HEK293 (cell line): ENCODE measurements at regions not wholly inside any gene's neighbourhood (a gene's known extent, or its start where the extent isn't known, plus 50 kb on each side); places are given as distances from the start of the nearest gene placed in this dataset.

Experiments used
- CTCF ChIA-PET: fragments of 350-600 bp; formaldehyde crosslinking; extraction: SDS; loops from one replicate; lab custom pipeline; 2021; ENCODE audit warnings: antibody characterized with exemption; lab: Yijun Ruan, JAX
- POLR2A ChIA-PET: fragments of 300-600 bp; formaldehyde crosslinking; extraction: SDS; loops from one replicate; lab custom pipeline; 2020; ENCODE audit warnings: antibody characterized with exemption, inconsistent platforms; lab: Yijun Ruan, JAX
- H3K27ac ChIP-seq: fragments of 200-500 bp; sonication (Bioruptor generic); 2 replicates; pipeline ENCODE4 v1.5.1; 2014; ENCODE audit warnings: low read depth, low read length, control low read depth, inconsistent platforms; ENCODE audit errors: extremely low read depth
- H3K36me3 ChIP-seq, 2 experiments: fragments of 200-500 bp in 1 of 2; sonication (Bioruptor generic) in 1 of 2; 1 replicate in 1 of 2; 2 replicates in 1 of 2; pipeline ENCODE4 v1.5.1; 2014 to 2017; ENCODE audit warnings: inconsistent platforms in 2 of 2, low read length in 2 of 2; ENCODE audit not compliant: control insufficient read depth in 2 of 2, insufficient read depth in 1 of 2
- H3K4me1 ChIP-seq: fragments of 200-500 bp; sonication (Bioruptor generic); 2 replicates; pipeline ENCODE4 v1.5.1; 2014; ENCODE audit warnings: mild to moderate bottlenecking, low read length, inconsistent platforms; ENCODE audit not compliant: control insufficient read depth, insufficient read depth
- H3K4me3 ChIP-seq: 2 replicates; pipeline ENCODE4 v1.5.1; 2011; ENCODE audit warnings: low read depth, mild to moderate bottlenecking, control low read depth, low read length, moderate library complexity
- H3K9me3 ChIP-seq: fragments of 200-500 bp; sonication (Bioruptor generic); 2 replicates; pipeline ENCODE4 v1.5.1; 2014; ENCODE audit warnings: low read depth, low read length, inconsistent platforms; ENCODE audit not compliant: control insufficient read depth, insufficient read depth
- CTCF ChIP-seq: fragments of 450-650 bp; formaldehyde crosslinking; IDR thresholded peaks from 2 replicates; pipeline ENCODE4 v1.5.1; 2016; ENCODE audit warnings: missing biosample characterization, missing genetic modification characterization
- ELK4 ChIP-seq: IDR thresholded peaks from 2 replicates; pipeline ENCODE4 v1.6.1; 2011; ENCODE audit warnings: mild to moderate bottlenecking, low read depth, low read length, borderline replicate concordance
- HOXA7 ChIP-seq: sonication (generic); formaldehyde crosslinking; IDR thresholded peaks from 2 replicates; pipeline ENCODE4 v1.8.1; 2022; ENCODE audit warnings: missing genetic modification reagents, borderline replicate concordance
- OSR2 ChIP-seq: fragments of 450-650 bp; formaldehyde crosslinking; IDR thresholded peaks from 2 replicates; pipeline ENCODE4 v1.5.1; 2016; ENCODE audit warnings: missing biosample characterization, missing genetic modification characterization
- SCRT1 ChIP-seq: fragments of 450-650 bp; formaldehyde crosslinking; IDR thresholded peaks from 2 replicates; pipeline ENCODE4 v1.5.1; 2016; ENCODE audit warnings: missing biosample characterization, missing genetic modification characterization, borderline replicate concordance
- TCF7L2 ChIP-seq: IDR thresholded peaks from 2 replicates; pipeline ENCODE4 v1.6.1; 2011; ENCODE audit warnings: low read depth, mild to moderate bottlenecking, inconsistent platforms, low read length, moderate library complexity, borderline replicate concordance
- ZBTB6 ChIP-seq: fragments of 450-650 bp; formaldehyde crosslinking; IDR thresholded peaks from 2 replicates; pipeline ENCODE4 v1.5.1; 2017; ENCODE audit warnings: missing biosample characterization, missing genetic modification characterization
- ZEB2 ChIP-seq: fragments of 450-650 bp; formaldehyde crosslinking; IDR thresholded peaks from 2 replicates; pipeline ENCODE4 v1.5.1; 2016; ENCODE audit warnings: missing biosample characterization, missing genetic modification characterization
- ZNF10 ChIP-seq: fragments of 450-650 bp; formaldehyde crosslinking; IDR thresholded peaks from 2 replicates; pipeline ENCODE4 v1.5.1; 2017; ENCODE audit warnings: missing biosample characterization, missing genetic modification characterization
- ZNF174 ChIP-seq: fragments of 450-650 bp; formaldehyde crosslinking; IDR thresholded peaks from 2 replicates; pipeline ENCODE4 v1.5.0; 2017; ENCODE audit warnings: missing biosample characterization, mild to moderate bottlenecking, missing genetic modification characterization
- ZNF24 ChIP-seq: fragments of 450-650 bp; formaldehyde crosslinking; IDR thresholded peaks from 2 replicates; pipeline ENCODE4 v1.5.1; 2016; ENCODE audit warnings: missing biosample characterization, missing genetic modification characterization
- ZNF394 ChIP-seq: fragments of 450-650 bp; formaldehyde crosslinking; IDR thresholded peaks from 2 replicates; pipeline ENCODE4 v1.5.1; 2016; ENCODE audit warnings: missing biosample characterization, missing genetic modification characterization, mild to moderate bottlenecking, moderate library complexity, borderline replicate concordance
- ZNF585B ChIP-seq: fragments of 450-650 bp; formaldehyde crosslinking; IDR thresholded peaks from 2 replicates; pipeline ENCODE4 v1.5.1; 2016; ENCODE audit warnings: missing biosample characterization, missing genetic modification characterization
- TF ChIP-seq, protein P1 (sequence below): fragments of 450-650 bp; formaldehyde crosslinking; IDR thresholded peaks from 2 replicates; pipeline ENCODE4 v1.5.1; 2016; ENCODE audit warnings: missing biosample characterization, missing genetic modification characterization, low read depth
- TF ChIP-seq, protein P2 (sequence below): fragments of 450-650 bp; formaldehyde crosslinking; IDR thresholded peaks from 2 replicates; pipeline ENCODE4 v1.5.1; 2016; ENCODE audit warnings: missing biosample characterization, missing genetic modification characterization
- TF ChIP-seq, protein P3 (sequence below): fragments of 450-650 bp; formaldehyde crosslinking; IDR thresholded peaks from 2 replicates; pipeline ENCODE4 v1.5.1; 2016; ENCODE audit warnings: missing biosample characterization, missing genetic modification characterization
- TF ChIP-seq, protein P4 (sequence below): fragments of 450-650 bp; formaldehyde crosslinking; IDR thresholded peaks from 2 replicates; pipeline ENCODE4 v1.5.1; 2016; ENCODE audit warnings: missing biosample characterization, missing genetic modification characterization
- TF ChIP-seq, protein P5 (sequence below): fragments of 450-650 bp; formaldehyde crosslinking; IDR thresholded peaks from 2 replicates; pipeline ENCODE4 v1.5.1; 2016; ENCODE audit warnings: missing biosample characterization, missing genetic modification characterization, borderline replicate concordance

- Histone ChIP-seq H3K9me3 (no peaks in the 10 kb centered on the region), H3K36me3 (no peaks in the 10 kb centered on the region), H3K4me3 (no peak overlapping the region), H3K27ac (no peak overlapping the region), H3K4me1 (no peaks in the 10 kb centered on the region)
- CTCF ChIA-PET, result no interaction called here
- POLR2A ChIA-PET, result no interaction called here
- TF ChIP-seq ZNF24 (tag by site-specific recombination) (no peak), ZNF174 (no peak), ZNF394 (tag by site-specific recombination) (no peak), TCF7L2 (no peak), ZBTB6 (tag by site-specific recombination) (no peak), HOXA7 (CRISPR knock-in tag) (no peak), ZNF10 (tag by site-specific recombination) (no peak), SCRT1 (tag by site-specific recombination) (no peak), OSR2 (tag by site-specific recombination) (no peak), ZEB2 (tag by site-specific recombination) (no peak), ZNF585B (tag by site-specific recombination) (no peak), ELK4 (no peak), CTCF (tag by site-specific recombination) (no peak)
- TF ChIP-seq, protein P1, sequence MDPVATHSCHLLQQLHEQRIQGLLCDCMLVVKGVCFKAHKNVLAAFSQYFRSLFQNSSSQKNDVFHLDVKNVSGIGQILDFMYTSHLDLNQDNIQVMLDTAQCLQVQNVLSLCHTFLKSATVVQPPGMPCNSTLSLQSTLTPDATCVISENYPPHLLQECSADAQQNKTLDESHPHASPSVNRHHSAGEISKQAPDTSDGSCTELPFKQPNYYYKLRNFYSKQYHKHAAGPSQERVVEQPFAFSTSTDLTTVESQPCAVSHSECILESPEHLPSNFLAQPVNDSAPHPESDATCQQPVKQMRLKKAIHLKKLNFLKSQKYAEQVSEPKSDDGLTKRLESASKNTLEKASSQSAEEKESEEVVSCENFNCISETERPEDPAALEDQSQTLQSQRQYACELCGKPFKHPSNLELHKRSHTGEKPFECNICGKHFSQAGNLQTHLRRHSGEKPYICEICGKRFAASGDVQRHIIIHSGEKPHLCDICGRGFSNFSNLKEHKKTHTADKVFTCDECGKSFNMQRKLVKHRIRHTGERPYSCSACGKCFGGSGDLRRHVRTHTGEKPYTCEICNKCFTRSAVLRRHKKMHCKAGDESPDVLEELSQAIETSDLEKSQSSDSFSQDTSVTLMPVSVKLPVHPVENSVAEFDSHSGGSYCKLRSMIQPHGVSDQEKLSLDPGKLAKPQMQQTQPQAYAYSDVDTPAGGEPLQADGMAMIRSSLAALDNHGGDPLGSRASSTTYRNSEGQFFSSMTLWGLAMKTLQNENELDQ, result no peak
- TF ChIP-seq, protein P2, sequence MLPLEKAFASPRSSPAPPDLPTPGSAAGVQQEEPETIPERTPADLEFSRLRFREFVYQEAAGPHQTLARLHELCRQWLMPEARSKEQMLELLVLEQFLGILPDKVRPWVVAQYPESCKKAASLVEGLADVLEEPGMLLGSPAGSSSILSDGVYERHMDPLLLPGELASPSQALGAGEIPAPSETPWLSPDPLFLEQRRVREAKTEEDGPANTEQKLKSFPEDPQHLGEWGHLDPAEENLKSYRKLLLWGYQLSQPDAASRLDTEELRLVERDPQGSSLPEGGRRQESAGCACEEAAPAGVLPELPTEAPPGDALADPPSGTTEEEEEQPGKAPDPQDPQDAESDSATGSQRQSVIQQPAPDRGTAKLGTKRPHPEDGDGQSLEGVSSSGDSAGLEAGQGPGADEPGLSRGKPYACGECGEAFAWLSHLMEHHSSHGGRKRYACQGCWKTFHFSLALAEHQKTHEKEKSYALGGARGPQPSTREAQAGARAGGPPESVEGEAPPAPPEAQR (tag by site-specific recombination), result no peak
- TF ChIP-seq, protein P3, sequence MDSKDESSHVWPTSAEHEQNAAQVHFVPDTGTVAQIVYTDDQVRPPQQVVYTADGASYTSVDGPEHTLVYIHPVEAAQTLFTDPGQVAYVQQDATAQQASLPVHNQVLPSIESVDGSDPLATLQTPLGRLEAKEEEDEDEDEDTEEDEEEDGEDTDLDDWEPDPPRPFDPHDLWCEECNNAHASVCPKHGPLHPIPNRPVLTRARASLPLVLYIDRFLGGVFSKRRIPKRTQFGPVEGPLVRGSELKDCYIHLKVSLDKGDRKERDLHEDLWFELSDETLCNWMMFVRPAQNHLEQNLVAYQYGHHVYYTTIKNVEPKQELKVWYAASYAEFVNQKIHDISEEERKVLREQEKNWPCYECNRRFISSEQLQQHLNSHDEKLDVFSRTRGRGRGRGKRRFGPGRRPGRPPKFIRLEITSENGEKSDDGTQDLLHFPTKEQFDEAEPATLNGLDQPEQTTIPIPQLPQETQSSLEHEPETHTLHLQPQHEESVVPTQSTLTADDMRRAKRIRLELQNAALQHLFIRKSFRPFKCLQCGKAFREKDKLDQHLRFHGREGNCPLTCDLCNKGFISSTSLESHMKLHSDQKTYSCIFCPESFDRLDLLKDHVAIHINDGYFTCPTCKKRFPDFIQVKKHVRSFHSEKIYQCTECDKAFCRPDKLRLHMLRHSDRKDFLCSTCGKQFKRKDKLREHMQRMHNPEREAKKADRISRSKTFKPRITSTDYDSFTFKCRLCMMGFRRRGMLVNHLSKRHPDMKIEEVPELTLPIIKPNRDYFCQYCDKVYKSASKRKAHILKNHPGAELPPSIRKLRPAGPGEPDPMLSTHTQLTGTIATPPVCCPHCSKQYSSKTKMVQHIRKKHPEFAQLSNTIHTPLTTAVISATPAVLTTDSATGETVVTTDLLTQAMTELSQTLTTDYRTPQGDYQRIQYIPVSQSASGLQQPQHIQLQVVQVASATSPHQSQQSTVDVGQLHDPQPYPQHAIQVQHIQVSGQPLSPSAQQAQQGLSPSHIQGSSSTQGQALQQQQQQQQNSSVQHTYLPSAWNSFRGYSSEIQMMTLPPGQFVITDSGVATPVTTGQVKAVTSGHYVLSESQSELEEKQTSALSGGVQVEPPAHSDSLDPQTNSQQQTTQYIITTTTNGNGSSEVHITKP (tag by site-specific recombination), result no peak
- TF ChIP-seq, protein P4, sequence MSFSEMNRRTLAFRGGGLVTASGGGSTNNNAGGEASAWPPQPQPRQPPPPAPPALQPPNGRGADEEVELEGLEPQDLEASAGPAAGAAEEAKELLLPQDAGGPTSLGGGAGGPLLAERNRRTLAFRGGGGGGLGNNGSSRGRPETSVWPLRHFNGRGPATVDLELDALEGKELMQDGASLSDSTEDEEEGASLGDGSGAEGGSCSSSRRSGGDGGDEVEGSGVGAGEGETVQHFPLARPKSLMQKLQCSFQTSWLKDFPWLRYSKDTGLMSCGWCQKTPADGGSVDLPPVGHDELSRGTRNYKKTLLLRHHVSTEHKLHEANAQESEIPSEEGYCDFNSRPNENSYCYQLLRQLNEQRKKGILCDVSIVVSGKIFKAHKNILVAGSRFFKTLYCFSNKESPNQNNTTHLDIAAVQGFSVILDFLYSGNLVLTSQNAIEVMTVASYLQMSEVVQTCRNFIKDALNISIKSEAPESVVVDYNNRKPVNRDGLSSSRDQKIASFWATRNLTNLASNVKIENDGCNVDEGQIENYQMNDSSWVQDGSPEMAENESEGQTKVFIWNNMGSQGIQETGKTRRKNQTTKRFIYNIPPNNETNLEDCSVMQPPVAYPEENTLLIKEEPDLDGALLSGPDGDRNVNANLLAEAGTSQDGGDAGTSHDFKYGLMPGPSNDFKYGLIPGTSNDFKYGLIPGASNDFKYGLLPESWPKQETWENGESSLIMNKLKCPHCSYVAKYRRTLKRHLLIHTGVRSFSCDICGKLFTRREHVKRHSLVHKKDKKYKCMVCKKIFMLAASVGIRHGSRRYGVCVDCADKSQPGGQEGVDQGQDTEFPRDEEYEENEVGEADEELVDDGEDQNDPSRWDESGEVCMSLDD (tag by site-specific recombination), result no peak
- TF ChIP-seq, protein P5, sequence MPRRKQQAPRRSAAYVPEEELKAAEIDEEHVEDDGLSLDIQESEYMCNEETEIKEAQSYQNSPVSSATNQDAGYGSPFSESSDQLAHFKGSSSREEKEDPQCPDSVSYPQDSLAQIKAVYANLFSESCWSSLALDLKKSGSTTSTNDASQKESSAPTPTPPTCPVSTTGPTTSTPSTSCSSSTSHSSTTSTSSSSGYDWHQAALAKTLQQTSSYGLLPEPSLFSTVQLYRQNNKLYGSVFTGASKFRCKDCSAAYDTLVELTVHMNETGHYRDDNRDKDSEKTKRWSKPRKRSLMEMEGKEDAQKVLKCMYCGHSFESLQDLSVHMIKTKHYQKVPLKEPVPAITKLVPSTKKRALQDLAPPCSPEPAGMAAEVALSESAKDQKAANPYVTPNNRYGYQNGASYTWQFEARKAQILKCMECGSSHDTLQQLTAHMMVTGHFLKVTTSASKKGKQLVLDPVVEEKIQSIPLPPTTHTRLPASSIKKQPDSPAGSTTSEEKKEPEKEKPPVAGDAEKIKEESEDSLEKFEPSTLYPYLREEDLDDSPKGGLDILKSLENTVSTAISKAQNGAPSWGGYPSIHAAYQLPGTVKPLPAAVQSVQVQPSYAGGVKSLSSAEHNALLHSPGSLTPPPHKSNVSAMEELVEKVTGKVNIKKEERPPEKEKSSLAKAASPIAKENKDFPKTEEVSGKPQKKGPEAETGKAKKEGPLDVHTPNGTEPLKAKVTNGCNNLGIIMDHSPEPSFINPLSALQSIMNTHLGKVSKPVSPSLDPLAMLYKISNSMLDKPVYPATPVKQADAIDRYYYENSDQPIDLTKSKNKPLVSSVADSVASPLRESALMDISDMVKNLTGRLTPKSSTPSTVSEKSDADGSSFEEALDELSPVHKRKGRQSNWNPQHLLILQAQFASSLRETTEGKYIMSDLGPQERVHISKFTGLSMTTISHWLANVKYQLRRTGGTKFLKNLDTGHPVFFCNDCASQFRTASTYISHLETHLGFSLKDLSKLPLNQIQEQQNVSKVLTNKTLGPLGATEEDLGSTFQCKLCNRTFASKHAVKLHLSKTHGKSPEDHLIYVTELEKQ (tag by site-specific recombination), result no peak
Observed at GRCh38 chr3:4067893-4068292, 235.3 kb upstream of the SETMAR start.
